HG02884 (cell line): ENCODE measurements at regions not wholly inside any gene's neighbourhood (a gene's known extent, or its start where the extent isn't known, plus 50 kb on each side); places are given as distances from the start of the nearest gene placed in this dataset.

ENCODE experiments used
- ATAC-seq: cut with Tn5 transposase; IDR thresholded peaks from one replicate; pipeline ENCODE4 v1.9.1; 2021; ENCODE audit warnings: mild to moderate bottlenecking, moderate library complexity; ENCODE audit not compliant: unreplicated experiment

DNA sequence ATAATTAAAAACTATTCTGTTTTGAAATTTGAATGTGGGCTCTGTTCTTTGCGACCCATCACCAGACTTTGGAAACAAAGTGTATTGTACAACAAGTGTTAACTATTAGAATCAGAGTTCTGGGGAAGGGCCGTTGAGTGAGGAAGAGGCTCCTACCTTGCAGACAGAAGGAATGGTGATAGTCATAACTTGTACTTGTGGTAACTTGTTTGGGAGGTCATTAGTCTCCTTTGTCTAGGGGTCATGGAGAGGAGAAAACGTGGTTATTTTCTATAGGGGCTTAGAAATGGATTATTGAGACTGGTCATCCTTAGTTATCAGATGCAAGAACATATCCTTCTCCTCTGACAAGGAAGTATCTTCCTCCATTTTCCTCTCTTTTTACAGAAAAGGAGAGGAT lies 174.8 kb downstream of the BMP2 start:
- ATAC-seq = no peak

DNA sequence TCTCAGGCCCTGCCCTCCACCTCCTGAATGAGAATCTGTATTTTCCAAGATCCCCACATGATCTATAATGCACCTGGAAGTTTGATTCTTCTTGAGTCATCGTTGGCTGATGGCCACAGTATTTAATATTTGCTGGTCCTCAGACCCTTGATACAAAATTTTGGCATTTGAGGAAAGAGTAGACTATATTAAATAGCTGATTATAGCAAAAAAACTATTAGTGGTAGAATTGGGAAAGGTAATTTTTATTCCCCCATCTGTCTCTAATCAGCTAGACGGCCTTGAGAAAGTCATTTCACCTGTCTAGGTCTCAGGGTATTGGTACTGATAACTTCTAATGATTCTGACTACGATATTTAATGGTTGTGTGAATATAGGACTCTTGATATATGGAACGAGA lies 176.8 kb downstream of the BMP2 start:
- no peak for ATAC-seq

DNA sequence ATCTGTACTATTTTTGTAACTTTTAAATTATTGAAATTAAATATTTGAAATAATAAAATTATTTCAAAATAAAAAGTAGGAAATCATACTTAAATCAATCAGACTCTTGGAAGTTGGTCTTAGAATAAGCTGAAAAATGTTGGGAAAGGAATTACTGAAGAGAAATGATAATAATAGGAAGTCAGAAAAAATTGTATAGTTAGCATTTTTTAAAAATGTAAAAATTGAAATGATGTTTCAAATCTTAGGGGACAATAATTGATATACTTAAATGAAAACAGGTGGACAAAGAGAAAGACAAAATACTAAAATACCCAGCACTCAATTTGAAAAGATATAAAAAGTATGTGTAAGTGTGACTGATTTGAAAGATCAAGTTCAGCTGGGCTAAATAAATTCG lies 186.1 kb downstream of the BMP2 start:
- ATAC-seq = no peak

DNA sequence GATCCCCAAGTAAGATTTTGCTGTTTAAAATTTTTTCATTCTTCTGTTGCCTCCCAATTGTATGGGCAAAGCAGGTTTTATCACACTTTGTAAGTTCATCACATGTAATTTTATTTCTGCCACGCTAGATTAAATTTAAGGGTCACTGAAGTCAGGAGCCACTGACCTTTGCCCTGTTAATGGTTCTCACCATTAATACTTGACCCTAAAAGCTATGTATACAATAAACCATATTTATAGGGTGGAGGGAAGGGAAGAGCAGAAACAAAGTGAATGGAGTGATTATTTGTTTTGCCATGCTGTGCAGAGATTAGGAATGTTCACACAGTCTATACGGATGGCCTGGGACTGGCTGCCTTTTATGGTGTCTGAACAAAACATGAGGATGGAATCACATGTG lies 186.7 kb downstream of the BMP2 start:
- ATAC-seq = no peak

DNA sequence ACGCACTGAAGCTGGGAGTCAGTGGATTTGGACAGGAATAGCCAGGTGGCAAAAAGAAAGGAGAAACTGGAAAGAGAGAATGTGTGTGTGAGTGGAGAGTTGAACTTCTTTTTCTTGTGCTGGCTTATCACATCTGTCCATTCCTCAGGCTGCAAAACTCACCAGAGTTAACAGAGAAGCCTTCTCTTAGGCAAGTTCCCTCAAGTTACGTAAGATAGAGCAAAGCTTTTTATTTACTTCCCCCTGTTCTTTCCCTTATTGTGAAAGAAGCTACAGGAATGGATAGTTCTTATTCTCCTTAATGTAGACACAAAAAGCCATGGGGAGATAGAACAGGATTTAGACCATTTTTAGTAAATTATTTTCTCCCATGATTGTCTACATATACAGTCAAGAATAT lies 188.6 kb downstream of the BMP2 start:
- no peak for ATAC-seq

DNA sequence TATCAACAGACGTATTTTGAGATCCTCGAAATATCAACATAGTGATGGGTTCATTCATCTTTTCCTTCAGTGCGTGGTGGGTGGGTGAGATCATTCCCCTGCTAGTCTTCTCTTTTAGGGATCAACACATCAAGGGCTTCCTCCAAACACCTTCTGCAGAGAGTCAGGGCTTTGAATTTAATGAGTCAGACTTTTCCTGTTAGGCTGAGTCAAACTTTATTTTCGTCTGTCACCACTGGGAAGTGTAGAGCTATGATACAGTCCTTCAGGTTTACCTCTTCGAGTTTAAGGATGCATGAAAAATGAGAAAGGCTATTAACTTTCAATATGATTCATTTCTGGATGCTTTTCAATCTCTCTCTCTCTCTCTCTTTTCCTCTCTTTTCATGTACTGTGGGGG lies 189.1 kb downstream of the BMP2 start:
- no peak for ATAC-seq

DNA sequence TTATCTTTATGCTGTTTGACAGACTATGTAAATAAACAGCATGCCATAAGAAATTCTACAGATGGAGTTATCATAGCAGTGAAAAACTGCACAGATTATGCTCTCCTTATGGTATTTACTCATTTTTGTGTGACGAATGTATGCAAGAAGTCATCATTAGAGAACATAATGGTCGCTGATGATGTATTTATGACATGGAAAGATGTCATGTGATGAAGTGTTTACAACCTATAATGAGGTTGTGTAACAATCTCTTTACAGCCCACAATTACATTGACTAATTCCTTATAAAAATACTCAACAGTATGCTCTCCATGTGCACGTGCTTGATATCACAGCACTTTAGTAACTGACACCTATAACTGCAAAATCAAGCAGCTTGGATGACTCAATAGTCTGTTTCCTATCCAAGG lies 192.4 kb downstream of the BMP2 start:
- ATAC-seq = no peak

DNA sequence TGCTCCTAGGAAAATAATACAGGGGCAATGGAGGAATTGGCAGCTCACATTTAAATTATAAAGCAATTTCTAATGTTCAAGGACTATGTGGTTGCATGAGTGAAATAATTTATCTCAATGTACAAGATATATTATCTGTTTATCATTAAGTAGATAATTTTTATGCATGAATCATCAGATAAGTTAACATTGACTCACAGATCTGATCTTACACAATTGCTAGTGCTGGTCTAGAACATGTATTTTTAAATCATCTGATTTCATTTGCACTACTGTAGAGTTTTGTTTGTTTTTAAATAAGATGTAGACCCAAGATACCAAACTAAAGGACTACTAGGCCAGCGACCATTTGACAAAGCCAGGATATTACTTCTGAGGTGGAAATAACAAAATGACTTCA lies 199.2 kb downstream of the BMP2 start:
- ATAC-seq = no peak

DNA sequence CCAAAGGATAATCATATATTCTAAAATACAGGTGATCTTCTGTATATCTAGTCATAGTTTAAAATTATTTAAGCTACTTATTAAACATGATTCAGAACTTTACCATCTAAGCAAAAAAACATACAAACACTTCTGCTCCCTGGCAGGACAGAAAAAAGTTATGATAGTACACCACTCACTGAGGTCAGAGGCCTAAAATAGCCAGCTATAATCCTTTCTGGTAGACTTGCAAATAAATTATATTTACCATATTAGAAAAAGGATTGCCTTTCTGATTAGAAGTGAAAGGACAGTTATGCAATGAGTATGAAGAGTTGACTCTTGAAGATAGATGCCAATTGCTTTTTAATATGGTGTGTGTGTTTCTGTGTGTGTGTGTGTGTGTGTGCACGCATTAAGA lies 207.4 kb downstream of the BMP2 start:
- ATAC-seq = no peak

DNA sequence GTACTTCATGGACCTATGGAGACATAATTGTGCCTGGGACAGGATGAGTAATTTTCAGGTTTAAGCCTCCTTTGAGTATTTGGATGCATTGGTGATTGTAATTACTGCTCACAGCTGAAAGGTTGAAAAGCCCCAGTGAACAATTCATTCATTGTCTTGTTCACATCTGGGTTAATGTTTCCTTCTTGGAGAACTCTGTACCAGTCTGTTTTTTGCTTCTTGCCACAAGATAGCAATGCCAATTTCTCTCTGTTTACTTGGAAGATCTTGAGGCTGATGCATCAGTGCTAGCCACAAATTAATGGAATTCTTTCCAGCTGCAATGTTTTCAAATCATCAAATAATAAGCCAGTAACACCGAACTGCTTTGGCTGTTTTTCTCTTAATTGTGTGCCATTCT lies 207.8 kb downstream of the BMP2 start:
- ATAC-seq = no peak

DNA sequence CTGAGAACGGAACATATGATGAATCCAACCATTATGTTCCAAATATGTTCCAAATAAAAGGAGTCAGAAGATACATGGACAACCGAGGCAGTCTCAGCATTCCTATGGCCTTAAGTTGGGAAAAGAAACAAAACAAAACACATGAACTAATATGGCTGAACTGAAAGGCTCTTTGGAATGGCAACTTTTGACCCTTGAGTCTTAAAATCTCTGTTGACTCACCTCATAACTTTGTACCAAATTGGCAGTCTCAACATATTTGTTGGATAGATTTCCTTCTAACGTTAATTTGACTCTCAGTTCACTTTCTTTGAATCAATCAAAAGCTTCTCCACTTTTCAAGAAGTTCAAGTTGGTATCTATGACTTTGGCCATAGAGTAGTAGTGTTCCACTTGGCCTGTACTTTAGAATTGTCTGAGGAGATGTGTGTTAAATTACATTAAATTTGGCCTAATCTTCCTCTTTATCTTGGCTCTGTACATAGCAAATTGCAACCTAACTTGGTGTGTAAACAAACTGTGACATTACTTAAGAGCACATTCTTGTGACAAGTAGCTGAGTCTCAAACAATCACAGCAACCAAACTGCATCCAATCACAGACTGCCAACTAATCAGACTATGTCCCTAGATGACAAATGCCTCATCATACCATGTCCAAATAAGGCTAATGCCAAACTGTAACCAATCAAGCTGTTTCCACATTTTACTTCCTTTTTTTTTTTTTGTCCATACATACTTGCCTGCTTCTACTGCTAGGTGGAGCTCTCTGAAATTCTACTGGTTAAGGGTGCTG lies 208.8 kb downstream of the BMP2 start:
- ATAC-seq = no peak

DNA sequence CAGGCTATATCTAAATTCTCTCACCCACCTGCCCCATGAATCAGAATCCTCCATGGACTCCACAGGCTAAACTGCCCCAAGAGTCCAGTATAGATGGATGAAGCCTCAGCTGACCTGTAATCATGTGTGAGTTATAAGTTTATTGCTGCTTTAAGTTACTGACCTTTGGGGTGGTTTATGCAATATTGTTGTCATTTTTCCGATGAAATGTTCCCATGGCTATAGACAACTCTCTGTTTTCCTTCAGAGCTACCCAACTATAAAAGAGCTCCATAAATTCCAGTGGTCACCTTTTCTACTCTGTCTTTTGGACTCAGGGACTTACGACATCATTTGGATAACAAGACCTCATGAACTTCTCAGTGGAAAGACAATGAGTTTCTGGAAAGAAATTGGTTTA lies 212.1 kb downstream of the BMP2 start:
- ATAC-seq = no peak

DNA sequence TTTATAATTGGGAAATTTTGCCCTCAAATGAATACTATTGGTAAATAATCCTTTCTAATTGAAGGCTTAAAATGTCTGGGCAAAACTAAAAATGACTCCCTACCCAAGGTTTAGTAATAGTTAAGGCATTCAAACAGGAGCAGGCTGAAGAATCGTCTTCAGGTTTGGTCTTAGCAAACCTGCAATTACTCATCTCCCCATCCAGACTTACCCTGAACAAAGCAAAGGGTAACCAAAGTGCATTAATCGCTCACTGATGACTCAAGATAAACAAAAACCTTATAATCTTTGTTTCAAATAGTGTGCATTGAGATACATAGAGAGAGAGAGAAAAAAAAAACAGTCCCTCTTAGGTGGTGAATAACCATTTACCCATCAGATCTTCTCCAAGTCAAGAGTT lies 225.5 kb downstream of the BMP2 start:
- no peak for ATAC-seq

DNA sequence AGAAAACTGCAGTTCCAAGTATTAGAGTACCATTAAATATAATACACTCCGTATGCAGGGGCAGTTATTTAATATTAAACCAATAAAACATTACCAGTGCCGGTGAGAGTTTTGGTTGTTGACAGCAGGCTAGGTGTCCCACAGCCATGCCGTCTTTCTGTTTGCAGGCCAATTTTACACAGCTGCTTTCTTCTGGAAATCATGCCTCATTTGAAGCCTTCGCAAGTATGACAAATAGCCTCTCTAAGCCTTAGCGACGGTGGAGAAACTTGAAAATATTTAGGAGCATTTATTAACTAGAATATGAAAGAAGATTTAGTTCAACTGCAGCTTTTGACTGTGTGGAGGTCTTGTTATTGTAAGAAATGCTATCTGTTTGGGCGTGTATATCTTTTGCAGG lies 226.0 kb downstream of the BMP2 start:
- ATAC-seq = no peak

DNA sequence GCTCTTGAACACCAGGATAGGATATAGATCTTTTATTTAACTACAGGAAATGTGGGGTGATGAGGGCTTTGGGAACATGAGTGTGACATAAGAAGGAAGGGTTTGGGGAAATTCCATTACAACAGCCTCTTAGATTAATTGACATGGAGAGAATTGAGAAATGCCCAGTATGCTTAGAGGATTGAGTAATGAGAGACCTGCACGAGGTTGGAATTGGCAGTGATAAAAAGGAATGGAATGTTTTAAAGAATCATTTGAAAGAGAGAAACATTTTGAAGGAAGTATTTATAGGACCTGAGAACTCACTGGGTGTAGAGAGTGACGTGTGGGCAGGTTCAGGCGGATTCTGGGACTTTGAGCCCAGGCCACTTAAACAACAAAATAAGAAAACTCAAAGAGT lies 227.0 kb downstream of the BMP2 start:
- no peak for ATAC-seq

DNA sequence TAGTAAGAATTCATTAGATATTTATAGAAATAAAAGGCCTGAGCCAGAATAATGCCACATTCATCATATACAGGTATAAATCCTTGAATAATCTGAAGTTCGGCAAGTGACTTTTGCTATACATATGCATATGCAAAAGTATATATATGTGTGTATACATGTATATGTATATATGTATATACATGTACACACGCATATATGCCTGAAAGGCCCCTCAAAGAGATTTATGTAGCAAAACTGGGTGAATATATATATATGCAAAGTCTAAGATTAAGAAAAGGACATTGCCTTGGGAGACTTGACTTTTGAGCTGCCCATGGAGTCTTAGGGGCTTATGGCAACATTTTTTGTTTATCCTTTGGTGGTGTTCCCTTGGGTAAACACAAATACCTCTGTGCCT lies 231.4 kb downstream of the BMP2 start:
- ATAC-seq = no peak

DNA sequence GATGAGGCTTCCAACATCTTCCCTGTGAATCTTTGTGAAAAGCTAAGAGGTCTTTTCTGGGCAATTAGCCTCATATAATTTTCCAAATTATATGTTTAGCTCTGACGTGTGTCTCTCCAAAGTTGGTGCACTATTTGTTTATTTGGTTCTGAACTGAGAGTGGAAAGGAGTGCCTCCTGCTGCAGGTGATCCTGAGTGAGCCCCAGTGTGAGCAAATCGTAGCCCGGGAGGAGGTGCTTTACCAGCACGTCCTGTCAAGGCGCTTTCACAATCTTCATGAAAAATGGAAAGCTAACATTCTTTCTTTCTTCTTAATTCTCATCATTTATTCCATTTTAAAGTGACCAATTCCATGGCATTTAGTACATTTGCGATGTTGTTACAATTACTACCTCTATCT lies 231.9 kb downstream of the BMP2 start:
- ATAC-seq = no peak

DNA sequence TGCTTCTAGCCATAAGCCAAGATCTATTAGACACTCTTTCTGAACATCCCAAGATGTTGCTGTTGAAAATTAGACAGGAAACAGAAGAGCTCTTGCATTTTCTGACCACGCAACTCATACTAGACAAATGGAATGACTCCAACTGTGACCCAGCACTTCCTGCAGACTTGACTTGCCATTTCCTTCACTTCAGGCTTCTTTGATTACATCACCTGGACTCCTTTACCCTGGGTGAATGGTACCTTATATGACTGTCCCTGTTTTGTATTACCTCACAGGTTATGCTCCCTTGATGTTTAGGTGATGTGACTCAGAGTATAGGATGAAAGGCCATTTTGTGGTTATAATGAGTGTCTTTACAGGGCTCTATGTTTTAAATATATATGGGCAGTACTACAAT lies 236.1 kb downstream of the BMP2 start:
- ATAC-seq = no peak

DNA sequence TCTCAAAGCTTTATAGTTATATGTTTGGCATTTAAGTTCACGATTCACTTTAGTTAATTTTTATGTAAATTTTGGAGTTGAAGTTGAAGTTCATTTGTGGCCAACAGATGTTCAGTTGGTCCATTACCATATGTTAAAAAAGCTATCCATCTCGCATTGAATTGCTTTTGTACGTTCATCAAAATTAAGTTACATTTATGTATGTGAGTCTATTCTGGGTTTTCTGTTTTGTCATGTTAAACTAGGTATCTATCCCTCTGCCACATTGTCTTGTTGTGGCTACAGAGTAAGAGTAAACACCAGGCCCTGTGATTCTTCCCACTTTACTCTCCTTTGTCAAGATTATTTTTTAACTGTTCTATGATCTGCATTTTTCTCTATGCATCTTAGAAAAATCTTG lies 237.3 kb downstream of the BMP2 start:
- ATAC-seq = no peak

DNA sequence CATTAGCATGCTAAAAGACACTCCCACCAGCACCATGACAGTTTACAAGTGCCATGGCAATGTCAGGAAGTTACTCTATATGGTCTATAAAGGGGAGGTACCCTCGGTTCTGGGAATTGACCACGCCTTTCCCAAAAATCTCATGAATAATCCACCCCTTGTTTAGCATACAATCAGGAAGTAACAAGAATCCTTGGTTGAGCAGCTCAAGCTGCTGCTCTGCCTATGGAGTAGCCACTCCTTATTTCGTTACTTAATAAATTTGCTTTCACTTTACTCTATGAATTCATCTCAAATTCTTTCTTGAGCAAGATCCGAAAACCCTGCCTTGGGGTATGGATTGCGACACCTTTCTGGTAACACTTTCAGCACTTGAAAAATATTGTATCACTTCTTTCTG lies 243.0 kb downstream of the BMP2 start:
- ATAC-seq = no peak

DNA sequence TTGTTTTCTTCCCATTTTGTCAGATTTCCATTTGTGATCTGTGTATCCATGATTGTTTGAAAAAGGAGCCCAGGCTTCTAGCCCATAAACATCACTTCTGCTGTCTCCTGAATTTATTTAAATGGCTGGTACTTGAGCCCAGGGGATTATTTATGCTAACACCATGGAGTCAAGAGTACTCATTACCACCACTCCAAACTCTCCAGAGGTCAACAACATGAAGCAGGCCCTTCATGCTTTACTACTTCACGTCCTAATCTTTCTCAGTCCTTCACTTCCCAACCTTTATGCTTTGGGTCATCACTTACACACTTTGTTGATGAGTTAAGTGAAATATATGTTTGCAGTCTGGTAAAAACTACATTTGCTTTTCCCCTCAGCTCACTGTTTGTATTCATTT lies 247.8 kb downstream of the BMP2 start:
- no peak for ATAC-seq

DNA sequence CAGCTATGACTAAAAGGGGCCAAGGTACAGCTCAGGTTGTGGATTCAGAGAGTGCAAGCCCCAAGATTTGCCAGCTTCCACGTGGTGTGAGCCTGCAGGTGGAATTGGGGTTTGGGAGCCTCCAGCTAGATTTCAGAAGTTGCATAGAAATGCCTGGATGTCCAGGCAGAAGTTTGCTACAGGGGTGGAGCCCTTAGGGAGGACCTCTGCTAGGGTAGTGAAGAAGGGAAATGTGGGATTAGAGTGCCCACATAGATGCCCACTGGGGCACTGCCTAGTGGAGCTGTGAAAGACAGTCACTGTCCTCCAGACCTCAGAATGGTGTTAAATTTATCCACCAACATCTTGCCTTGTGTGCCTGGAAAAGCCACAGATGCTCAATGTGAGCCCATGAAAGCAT lies 255.1 kb downstream of the BMP2 start:
- no peak for ATAC-seq

DNA sequence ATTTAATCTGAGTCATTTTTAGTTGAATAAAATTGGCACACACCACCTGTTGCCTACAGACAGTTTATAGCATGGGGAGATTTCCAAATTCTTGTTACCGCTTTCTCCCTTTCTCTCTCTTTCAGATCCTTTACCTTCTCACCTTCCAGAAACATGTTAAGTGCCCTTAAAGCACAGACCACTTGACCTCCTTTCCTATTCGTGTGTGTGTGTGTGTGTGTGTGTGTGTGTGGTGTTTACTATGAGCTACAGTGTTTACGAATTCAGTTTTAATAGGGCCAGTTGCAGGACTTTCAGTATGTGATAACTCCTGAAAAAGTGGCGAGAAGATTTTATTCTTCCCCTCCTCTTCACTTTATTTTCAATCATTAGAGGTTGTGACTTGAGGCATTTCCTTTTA lies 258.1 kb downstream of the BMP2 start:
- no peak for ATAC-seq
